HG02588 (cell line): ENCODE measurements at regions not wholly inside any gene's neighbourhood (a gene's known extent, or its start where the extent isn't known, plus 50 kb on each side); places are given as distances from the start of the nearest gene placed in this dataset.
A peak's percentile ranks its signal among the peaks of the same experiment; 100 is the strongest.
"Not testable (repeated sequence)": the region's sequence is repeated elsewhere in the genome, so short reads cannot be mapped to it uniquely, and the experiment has no call there.

Source experiments
- ATAC-seq: cut with Tn5 transposase; IDR thresholded peaks from one replicate; pipeline ENCODE4 v1.9.1; 2021; ENCODE audit warnings: mild to moderate bottlenecking, moderate library complexity; ENCODE audit not compliant: unreplicated experiment

- no peak for ATAC-seq
Observed at GRCh38 chr5:158451993-158452672, 593.2 kb upstream of the CLINT1 start.

GRCh38 chr5:158451203-158451992 lies 592.5 kb upstream of the CLINT1 start:
- ATAC-seq: no peak

- ATAC-seq: no peak
Observed at GRCh38 chr5:158450751-158451171, 591.8 kb upstream of the CLINT1 start.

GRCh38 chr5:158446761-158447160 lies 587.8 kb upstream of the CLINT1 start:
- not testable (repeated sequence) for ATAC-seq

GRCh38 chr5:158439204-158439603 lies 580.3 kb upstream of the CLINT1 start:
- not testable (repeated sequence) for ATAC-seq

GRCh38 chr5:158436271-158437065 lies 577.5 kb upstream of the CLINT1 start:
- no peak for ATAC-seq

- ATAC-seq: peak; percentile 58
Observed at GRCh38 chr5:158435161-158435616, 576.2 kb upstream of the CLINT1 start.

GRCh38 chr5:158434749-158435148 lies 575.8 kb upstream of the CLINT1 start:
- ATAC-seq: no peak

GRCh38 chr5:158433634-158434033 lies 574.7 kb upstream of the CLINT1 start:
- no peak for ATAC-seq

- ATAC-seq: peak; percentile 53
Observed at GRCh38 chr5:158431369-158432029, 572.6 kb upstream of the CLINT1 start.

GRCh38 chr5:158430798-158431167 lies 571.8 kb upstream of the CLINT1 start:
- no peak for ATAC-seq

GRCh38 chr5:158430166-158430797 lies 571.3 kb upstream of the CLINT1 start:
- ATAC-seq: no peak

- ATAC-seq: no peak
Observed at GRCh38 chr5:158429564-158429963, 570.6 kb upstream of the CLINT1 start.

GRCh38 chr5:158423623-158424200 lies 564.8 kb upstream of the CLINT1 start:
- ATAC-seq: no peak

- ATAC-seq: no peak
Observed at GRCh38 chr5:158422653-158423515, 563.9 kb upstream of the CLINT1 start.

- ATAC-seq: no peak
Observed at GRCh38 chr5:158421319-158421718, 562.4 kb upstream of the CLINT1 start.

- no peak for ATAC-seq
Observed at GRCh38 chr5:158419186-158419585, 560.2 kb upstream of the CLINT1 start.

- ATAC-seq: no peak
Observed at GRCh38 chr5:158414780-158415179, 555.8 kb upstream of the CLINT1 start.

GRCh38 chr5:158414333-158414762 lies 555.4 kb upstream of the CLINT1 start:
- ATAC-seq: no peak
